HG02642 (cell line): ENCODE measurements at regions not wholly inside any gene's neighbourhood (a gene's known extent, or its start where the extent isn't known, plus 50 kb on each side); places are given as distances from the start of the nearest gene placed in this dataset.

Experiments
- ATAC-seq: cut with Tn5 transposase; IDR thresholded peaks from one replicate; pipeline ENCODE4 v1.9.1; 2021; ENCODE audit warnings: mild to moderate bottlenecking; ENCODE audit not compliant: unreplicated experiment, poor library complexity

GRCh38 chr6:114608091-114608490, 265.3 kb upstream of the HS3ST5 start:
- ATAC-seq = no peak

- ATAC-seq = no peak
These were observed 262.8 kb upstream of the HS3ST5 start for GRCh38 chr6:114605656-114606055.

GRCh38 chr6:114600381-114600780, 257.6 kb upstream of the HS3ST5 start:
- no peak for ATAC-seq

DNA sequence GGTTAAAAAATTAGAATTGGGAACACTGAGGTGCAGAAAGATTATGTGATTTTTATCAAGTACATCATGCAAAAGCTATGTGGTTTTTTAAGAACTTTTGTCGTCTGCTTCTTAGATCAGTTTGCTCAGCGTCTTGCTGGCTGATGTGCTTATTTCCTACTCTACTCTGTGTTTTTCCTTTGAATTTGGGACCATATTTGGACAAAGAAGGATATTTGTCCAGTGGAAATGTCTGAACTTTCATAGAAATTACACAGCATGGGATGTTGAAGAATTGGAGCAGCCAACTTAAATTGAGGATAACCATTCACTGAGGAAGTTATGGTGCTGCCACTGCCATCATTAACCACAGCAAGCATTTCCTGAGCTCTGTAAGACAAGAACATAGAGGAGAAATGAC, 252.8 kb upstream of the HS3ST5 start:
- ATAC-seq = no peak

DNA sequence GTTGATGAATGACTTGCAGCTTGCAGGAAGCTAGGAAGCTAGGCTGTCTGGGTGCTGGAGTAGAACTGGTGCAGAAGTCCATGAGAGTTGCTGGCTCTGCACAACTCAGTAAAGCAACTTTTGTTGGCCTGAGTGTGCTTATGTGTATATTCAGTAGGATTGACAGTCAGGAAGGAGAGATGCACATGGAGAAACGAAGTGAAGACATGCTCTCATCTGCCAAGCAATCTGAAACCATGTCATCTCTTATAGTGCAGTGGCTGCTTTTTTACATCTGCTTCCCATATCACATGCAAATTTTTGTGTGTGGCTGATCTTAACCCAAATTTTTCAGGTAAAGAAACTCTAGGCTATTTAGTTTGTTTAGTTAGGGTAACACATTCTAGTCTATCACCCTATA, 252.4 kb upstream of the HS3ST5 start:
- ATAC-seq = no peak

DNA sequence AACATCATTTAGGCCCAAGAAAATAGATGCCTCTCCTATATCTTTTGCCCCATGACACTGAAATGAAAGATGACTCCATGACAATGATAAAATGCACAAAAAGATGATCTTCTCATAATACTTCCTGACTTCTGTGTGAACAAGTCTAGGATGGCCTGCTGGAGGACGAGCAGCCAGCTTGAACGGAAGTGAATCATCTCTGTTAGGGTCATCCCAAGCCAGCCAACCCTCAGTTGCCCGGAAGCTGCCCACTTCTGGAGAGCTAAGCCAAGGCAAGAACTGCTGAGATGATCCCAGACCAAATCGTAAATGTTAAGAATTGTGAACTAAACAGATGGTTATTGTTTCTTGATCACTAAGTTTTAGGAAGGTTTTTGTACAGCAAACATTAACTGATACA, 249.7 kb upstream of the HS3ST5 start:
- ATAC-seq = no peak

DNA sequence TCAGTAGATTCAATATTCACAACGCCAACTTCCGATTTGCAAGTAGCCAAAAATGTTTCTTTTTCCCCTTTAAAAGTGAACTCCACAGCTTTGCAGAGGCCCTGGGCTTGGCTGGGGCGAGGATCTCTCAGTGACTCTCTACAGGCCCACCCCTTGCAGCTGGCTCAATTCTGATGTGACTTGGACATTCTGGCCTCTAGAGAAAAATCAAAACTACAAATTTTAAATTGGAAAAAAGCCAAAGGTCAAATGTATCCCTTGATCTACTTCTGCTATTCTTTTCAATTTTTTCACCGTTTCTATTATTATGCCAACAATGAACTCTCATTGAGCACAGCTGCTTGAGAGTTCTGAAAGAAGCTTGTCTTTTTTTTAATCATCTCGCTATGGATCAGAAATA, 245.9 kb upstream of the HS3ST5 start:
- ATAC-seq = no peak

- no peak for ATAC-seq
These were observed 243.5 kb upstream of the HS3ST5 start for GRCh38 chr6:114586298-114586697.

GRCh38 chr6:114581293-114581692, 238.5 kb upstream of the HS3ST5 start:
- no peak for ATAC-seq

DNA sequence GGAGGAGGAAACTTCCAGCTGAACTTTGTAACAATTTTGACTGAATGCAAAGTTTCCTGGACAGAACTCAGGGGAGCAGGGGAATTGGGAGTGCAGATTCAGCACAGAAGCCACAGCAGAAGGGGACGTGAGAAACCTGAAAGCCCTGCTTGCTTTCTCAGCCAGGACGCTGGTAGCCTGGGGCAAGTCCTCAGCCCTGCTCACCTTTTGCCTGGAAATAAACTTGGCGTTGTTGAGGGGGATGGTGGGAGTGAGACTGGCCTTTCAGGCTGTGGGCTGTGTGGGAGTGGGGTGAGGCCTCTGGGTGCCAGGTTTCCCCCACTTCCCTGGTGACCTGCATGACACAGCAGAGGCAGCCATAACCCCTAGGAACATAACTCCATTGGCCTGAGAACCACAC, 238.1 kb upstream of the HS3ST5 start:
- no peak for ATAC-seq

DNA sequence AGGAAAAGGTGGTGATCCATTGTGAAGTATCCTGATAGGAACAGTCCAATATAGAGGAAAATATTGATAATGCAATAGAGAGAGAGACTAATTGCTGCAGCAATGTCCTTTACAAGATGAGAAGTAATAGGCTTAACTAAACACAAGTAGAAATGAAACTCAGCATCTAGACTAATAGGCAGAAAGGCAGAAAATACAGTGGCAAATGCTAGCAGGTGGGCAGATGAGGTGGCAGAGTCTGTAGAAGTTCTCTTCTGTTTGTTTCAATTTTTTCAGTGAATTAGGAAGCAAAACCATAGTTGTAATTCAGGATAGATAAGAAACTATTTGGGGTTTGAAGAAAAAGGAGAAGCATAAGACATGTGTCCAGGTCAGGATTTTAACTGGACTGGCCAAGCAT, 236.7 kb upstream of the HS3ST5 start:
- no peak for ATAC-seq

DNA sequence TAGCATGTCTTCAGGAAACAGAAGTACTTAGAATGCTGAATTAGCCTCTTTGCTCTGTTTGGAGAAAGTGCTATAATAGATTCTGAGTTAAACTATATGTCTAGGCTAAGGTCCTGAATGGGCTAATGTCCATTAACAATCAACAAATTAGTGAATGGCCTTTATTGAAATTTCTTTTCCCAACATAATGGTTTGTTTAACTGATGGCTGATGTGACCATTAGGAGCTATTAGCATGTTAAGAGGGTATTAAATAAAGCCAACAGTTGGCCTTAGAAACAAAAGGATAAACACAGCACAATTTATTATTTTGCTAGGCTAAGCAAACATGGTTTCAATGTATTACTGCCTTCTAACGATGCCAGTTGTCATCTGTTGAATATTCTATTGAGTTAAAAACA, 234.3 kb upstream of the HS3ST5 start:
- no peak for ATAC-seq

DNA sequence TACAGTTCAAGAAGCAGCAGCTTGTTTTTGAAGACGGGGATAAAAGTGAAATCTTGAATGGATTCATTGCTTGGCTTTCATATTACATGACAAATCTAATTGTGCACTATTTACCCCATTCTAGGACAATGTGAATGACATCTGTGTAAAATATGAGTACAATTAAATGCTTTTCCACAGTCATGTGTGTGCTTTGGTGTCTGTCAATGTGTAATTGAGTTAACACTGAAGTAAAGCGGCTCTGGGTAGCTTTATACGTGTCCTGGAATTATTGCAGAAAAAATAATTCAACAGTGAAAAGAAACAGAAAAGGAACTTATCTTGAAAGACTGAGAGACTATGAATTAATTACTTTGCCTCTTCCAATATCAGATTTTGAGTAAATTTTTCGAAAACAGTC, 233.5 kb upstream of the HS3ST5 start:
- no peak for ATAC-seq

GRCh38 chr6:114569669-114570068, 226.8 kb upstream of the HS3ST5 start:
- ATAC-seq = no peak

DNA sequence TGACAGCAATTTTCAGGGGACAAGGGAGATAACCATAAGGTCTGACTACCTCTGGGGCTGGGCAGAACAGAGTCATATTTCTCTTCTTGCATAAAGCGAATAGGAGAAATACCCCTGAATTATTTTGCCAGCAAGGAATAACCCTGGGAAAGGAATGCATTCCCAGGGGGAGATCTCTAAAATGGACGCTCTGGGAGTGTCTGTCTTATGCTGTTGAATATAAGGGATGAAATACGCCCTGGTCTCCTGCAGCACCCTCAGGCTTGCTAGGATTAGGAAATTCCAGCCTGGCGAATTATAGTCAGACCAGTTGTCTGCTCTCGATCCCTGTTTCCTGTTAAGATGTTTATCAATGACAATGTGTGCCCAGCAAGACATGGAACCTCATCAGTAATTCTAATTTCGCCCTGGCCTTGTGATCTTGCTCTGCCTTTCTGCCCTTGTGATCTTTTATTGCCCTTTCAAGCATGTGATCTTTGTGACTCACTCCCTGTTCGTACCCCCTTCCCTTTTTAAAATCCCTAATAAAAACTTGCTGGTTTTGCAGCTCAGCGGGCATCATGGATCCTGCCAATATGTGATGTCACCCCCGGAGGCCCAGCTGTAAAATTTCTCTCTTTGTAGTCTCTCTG, 221.6 kb upstream of the HS3ST5 start:
- ATAC-seq = no peak

DNA sequence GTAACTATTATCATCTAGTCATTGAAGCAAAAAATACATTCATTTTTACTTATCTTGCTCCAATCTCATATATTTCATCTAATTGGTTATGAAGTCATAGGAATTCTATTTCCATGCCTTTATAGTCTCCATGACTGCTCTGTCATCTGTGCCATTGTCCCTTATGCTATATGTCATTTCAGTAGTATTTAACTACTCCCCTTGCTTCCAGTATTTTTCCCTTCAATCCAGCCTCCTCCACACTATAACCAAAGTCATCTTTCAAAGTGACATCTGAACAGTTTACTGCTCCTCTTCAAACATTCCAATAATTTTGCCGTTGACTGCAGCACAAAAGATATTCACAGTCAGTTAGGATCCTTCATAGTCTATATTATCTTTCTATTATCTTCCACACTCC, 216.6 kb upstream of the HS3ST5 start:
- no peak for ATAC-seq

DNA sequence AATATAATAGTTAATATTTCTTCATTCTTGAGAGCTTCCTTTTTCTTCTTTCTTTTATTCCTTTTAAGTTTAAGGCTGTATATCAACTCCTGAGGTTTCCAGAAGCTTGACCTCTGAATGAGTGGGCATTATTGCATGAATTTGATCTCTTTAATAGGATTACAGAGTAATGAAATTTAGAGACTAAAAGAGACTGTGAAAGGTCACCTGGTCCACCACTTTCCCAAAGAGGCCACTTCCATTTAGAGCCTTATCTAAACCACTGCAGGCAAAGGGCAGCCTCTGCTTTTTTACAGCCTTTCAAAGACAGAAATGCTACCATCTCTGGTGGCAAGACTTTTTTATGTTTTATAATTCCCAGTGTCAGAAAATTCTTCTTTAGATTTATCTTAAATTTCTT, 215.3 kb upstream of the HS3ST5 start:
- ATAC-seq = no peak

- ATAC-seq = no peak
These were observed 214.1 kb upstream of the HS3ST5 start for GRCh38 chr6:114556846-114557488.

GRCh38 chr6:114550316-114550715, 207.5 kb upstream of the HS3ST5 start:
- no peak for ATAC-seq

GRCh38 chr6:114543696-114544095, 200.9 kb upstream of the HS3ST5 start:
- ATAC-seq = no peak

- ATAC-seq = no peak
These were observed 199.0 kb upstream of the HS3ST5 start for GRCh38 chr6:114541794-114542193.

DNA sequence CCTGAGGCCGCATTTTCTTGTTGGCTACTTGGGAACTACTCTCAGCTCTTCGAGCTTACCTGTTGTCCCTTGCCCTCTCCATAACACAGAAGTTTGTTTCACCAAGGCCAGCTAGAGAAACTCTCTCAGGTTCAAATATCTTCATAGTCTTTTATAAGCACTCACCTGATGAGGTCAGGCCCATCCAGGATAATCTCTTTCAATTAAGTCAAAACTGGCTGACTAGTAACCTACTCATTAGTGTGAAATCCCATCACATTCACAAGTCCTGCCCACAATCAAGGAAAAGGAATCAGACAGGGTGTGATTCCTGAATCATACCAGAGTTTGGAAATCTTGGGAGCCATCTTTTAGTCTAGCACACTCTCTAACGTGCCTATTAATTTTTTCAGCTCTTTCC, 195.2 kb upstream of the HS3ST5 start:
- no peak for ATAC-seq
